ENCODE measurements at regions not wholly inside any gene's neighbourhood (a gene's known extent, or its start where the extent isn't known, plus 50 kb on each side); places are given as distances from the start of the nearest gene placed in this dataset.

- TF ChIP-seq CTCF (conservative IDR thresholded peaks at IDR 0.05; ENCODE audit: low read depth, low read length) = no peak
- TF ChIP-seq EZH2 (IDR thresholded peaks at IDR 0.05; ENCODE audit: low read length, unreplicated experiment) = no peak
- no peak for TF ChIP-seq EZH2phosphoT487 (IDR thresholded peaks at IDR 0.05; ENCODE audit: borderline replicate concordance, low read length)
These were observed 476.8 kb downstream of the GABRG1 start for GRCh38 chr4:45646885-45647590.
